ENCODE measurements at regions not wholly inside any gene's neighbourhood (a gene's known extent, or its start where the extent isn't known, plus 50 kb on each side); places are given as distances from the start of the nearest gene placed in this dataset.

- Histone ChIP-seq H3K4me3 (ENCODE audit: low read depth, low read length) (no peak overlapping the region), H3K36me3 (ENCODE audit: control insufficient read depth, insufficient read depth, low read length) (no peaks in the 10 kb centered on the region)
- no peak for FAIRE-seq
Measured at GRCh38 chr20:5471368-5471767, 139.4 kb downstream of the GPCPD1 start.

GRCh38 chr20:5470943-5471342, 139.9 kb downstream of the GPCPD1 start:
- Histone ChIP-seq H3K4me3 (ENCODE audit: low read depth, low read length) (no peak overlapping the region), H3K27me3 (ENCODE audit: control insufficient read depth, insufficient read depth, low read length) (no peaks in the 10 kb centered on the region), H3K36me3 (ENCODE audit: control insufficient read depth, insufficient read depth, low read length) (no peaks in the 10 kb centered on the region)
- DNase-seq (ENCODE audit: low read depth) (no peak), FAIRE-seq (no peak)
- TF ChIP-seq CTCF (IDR thresholded peaks at IDR 0.05; ENCODE audit: insufficient read depth, low read length, severe bottlenecking): no peak

More at GRCh38 chr20:5471368-5471767, 139.4 kb downstream of the GPCPD1 start:
- no peak for TF ChIP-seq CTCF (IDR thresholded peaks at IDR 0.05; ENCODE audit: insufficient read depth, low read length, severe bottlenecking)
- no peaks in the 10 kb centered on the region for H3K27me3 ChIP-seq (ENCODE audit: control insufficient read depth, insufficient read depth, low read length)
- DNase-seq (ENCODE audit: low read depth): no peak

- no peak for TF ChIP-seq CTCF (IDR thresholded peaks at IDR 0.05; ENCODE audit: insufficient read depth, low read length, severe bottlenecking)
- no peak for DNase-seq (ENCODE audit: low read depth)
- FAIRE-seq: no peak
- Histone ChIP-seq H3K4me3 (ENCODE audit: low read depth, low read length) (no peak overlapping the region), H3K36me3 (ENCODE audit: control insufficient read depth, insufficient read depth, low read length) (no peaks in the 10 kb centered on the region), H3K27me3 (ENCODE audit: control insufficient read depth, insufficient read depth, low read length) (no peaks in the 10 kb centered on the region)
Measured at GRCh38 chr20:5470458-5470857, 140.3 kb downstream of the GPCPD1 start.

GRCh38 chr20:5469111-5469510, 141.7 kb downstream of the GPCPD1 start:
- no peak overlapping the region for H3K4me3 ChIP-seq (ENCODE audit: low read depth, low read length)
- no peak for FAIRE-seq
- H3K27me3 ChIP-seq (ENCODE audit: control insufficient read depth, insufficient read depth, low read length): no peaks in the 10 kb centered on the region
- no peaks in the 10 kb centered on the region for H3K36me3 ChIP-seq (ENCODE audit: control insufficient read depth, insufficient read depth, low read length)
- no peak for DNase-seq (ENCODE audit: low read depth)
- TF ChIP-seq CTCF (IDR thresholded peaks at IDR 0.05; ENCODE audit: insufficient read depth, low read length, severe bottlenecking): no peak

GRCh38 chr20:5467086-5467485, 143.7 kb downstream of the GPCPD1 start:
- FAIRE-seq (no peak), DNase-seq (ENCODE audit: low read depth) (no peak)
- Histone ChIP-seq H3K36me3 (ENCODE audit: control insufficient read depth, insufficient read depth, low read length) (no peaks in the 10 kb centered on the region), H3K27me3 (ENCODE audit: control insufficient read depth, insufficient read depth, low read length) (no peaks in the 10 kb centered on the region), H3K4me3 (ENCODE audit: low read depth, low read length) (no peak overlapping the region)
- no peak for TF ChIP-seq CTCF (IDR thresholded peaks at IDR 0.05; ENCODE audit: insufficient read depth, low read length, severe bottlenecking)

GRCh38 chr20:5465604-5465927, 145.2 kb downstream of the GPCPD1 start:
- Histone ChIP-seq H3K27me3 (ENCODE audit: control insufficient read depth, insufficient read depth, low read length) (no peaks in the 10 kb centered on the region), H3K36me3 (ENCODE audit: control insufficient read depth, insufficient read depth, low read length) (no peaks in the 10 kb centered on the region), H3K4me3 (ENCODE audit: low read depth, low read length) (no peak overlapping the region)
- DNase-seq (ENCODE audit: low read depth) (no peak), FAIRE-seq (no peak)
- no peak for TF ChIP-seq CTCF (IDR thresholded peaks at IDR 0.05; ENCODE audit: insufficient read depth, low read length, severe bottlenecking)

Data from bronchial epithelial cell (primary cell).